SK-N-SH treated with all-trans-retinoic acid at 6 μM for 48 hours (cell line): ENCODE measurements at regions not wholly inside any gene's neighbourhood (a gene's known extent, or its start where the extent isn't known, plus 50 kb on each side); places are given as distances from the start of the nearest gene placed in this dataset.

Experiments
- ATAC-seq: fragments of 200-7000 bp; cut with Tn5 transposase; 3 replicates; pipeline ENCODE4 v1.9.1; 2020; ENCODE audit warnings: mild to moderate bottlenecking, moderate library complexity
- ARNTL ChIP-seq: fragments of 450-650 bp; formaldehyde crosslinking; IDR thresholded peaks from 2 replicates; pipeline ENCODE4 v1.5.0; 2020; ENCODE audit warnings: low read depth, mild to moderate bottlenecking, moderate library complexity, borderline replicate concordance
- BACH2 ChIP-seq: fragments of 250-450 bp; sonication (Bioruptor Pico); IDR thresholded peaks from 2 replicates; pipeline ENCODE4 v1.9.0; 2021; ENCODE audit warnings: mild to moderate bottlenecking, borderline replicate concordance
- CSDC2 ChIP-seq: fragments of 250-450 bp; sonication (Bioruptor Pico); IDR thresholded peaks from 2 replicates; pipeline ENCODE4 v1.5.0; 2020; ENCODE audit warnings: mild to moderate bottlenecking, moderate library complexity
- ESRRG ChIP-seq: fragments of 250-450 bp; sonication (Bioruptor Pico); IDR thresholded peaks from 2 replicates; pipeline ENCODE4 v1.6.1; 2021; ENCODE audit warnings: mild to moderate bottlenecking
- GLIS3 ChIP-seq: fragments of 250-450 bp; sonication (Bioruptor Pico); IDR thresholded peaks from 2 replicates; pipeline ENCODE4 v1.5.0; 2020; ENCODE audit warnings: mild to moderate bottlenecking, moderate library complexity
- ISL1 ChIP-seq: fragments of 250-450 bp; sonication (Bioruptor Pico); IDR thresholded peaks from 2 replicates; pipeline ENCODE4 v2.1.2; 2022; ENCODE audit warnings: mild to moderate bottlenecking, moderate library complexity
- OSR1 ChIP-seq: fragments of 250-450 bp; sonication (Bioruptor Pico); IDR thresholded peaks from 2 replicates; pipeline ENCODE4 v1.8.0; 2022; ENCODE audit warnings: moderate library complexity, mild to moderate bottlenecking, inconsistent platforms
- PPARA ChIP-seq: fragments of 250-450 bp; sonication (Bioruptor Pico); IDR thresholded peaks from 2 replicates; pipeline ENCODE4 v1.5.0; 2020; ENCODE audit warnings: mild to moderate bottlenecking, borderline replicate concordance
- RARB ChIP-seq: fragments of 250-450 bp; sonication (Bioruptor Pico); IDR thresholded peaks from 2 replicates; pipeline ENCODE4 v1.8.0; 2021; ENCODE audit warnings: mild to moderate bottlenecking, moderate library complexity
- TCF4 ChIP-seq: fragments of 250-450 bp; sonication (Bioruptor Pico); IDR thresholded peaks from 2 replicates; pipeline ENCODE4 v1.8.0; 2021; ENCODE audit warnings: mild to moderate bottlenecking, moderate library complexity, borderline replicate concordance
- TOX ChIP-seq: fragments of 250-450 bp; sonication (Bioruptor Pico); IDR thresholded peaks from 2 replicates; pipeline ENCODE4 v1.8.0; 2021; ENCODE audit warnings: mild to moderate bottlenecking, moderate library complexity, borderline replicate concordance
- ZC3H10 ChIP-seq: fragments of 250-450 bp; sonication (Bioruptor Pico); IDR thresholded peaks from 2 replicates; pipeline ENCODE4 v1.5.1; 2021; ENCODE audit warnings: mild to moderate bottlenecking, moderate library complexity
- ZFP3 ChIP-seq: fragments of 250-450 bp; sonication (Bioruptor Pico); IDR thresholded peaks from 2 replicates; pipeline ENCODE4 v1.5.0; 2020; ENCODE audit warnings: mild to moderate bottlenecking, moderate library complexity
- ZFP30 ChIP-seq: fragments of 450-650 bp; formaldehyde crosslinking; IDR thresholded peaks from 2 replicates; pipeline ENCODE4 v1.5.0; 2022; ENCODE audit warnings: mild to moderate bottlenecking, moderate library complexity
- ZNF565 ChIP-seq: fragments of 450-650 bp; formaldehyde crosslinking; conservative IDR thresholded peaks from 2 replicates; pipeline ENCODE4 v1.5.0; 2020; ENCODE audit warnings: low read depth, mild to moderate bottlenecking, moderate library complexity
- ZNF70 ChIP-seq: fragments of 450-650 bp; formaldehyde crosslinking; IDR thresholded peaks from 2 replicates; pipeline ENCODE4 v1.5.0; 2020; ENCODE audit warnings: mild to moderate bottlenecking, moderate library complexity
- ZNF8 ChIP-seq: fragments of 450-650 bp; formaldehyde crosslinking; IDR thresholded peaks from 2 replicates; pipeline ENCODE4 v1.5.0; 2020; ENCODE audit warnings: mild to moderate bottlenecking, moderate library complexity
- TF ChIP-seq, protein P1 (sequence below): fragments of 250-450 bp; sonication (Bioruptor Pico); IDR thresholded peaks from 2 replicates; pipeline ENCODE4 v1.5.0; 2020; ENCODE audit warnings: mild to moderate bottlenecking, moderate library complexity
- TF ChIP-seq, protein P2 (sequence below): fragments of 250-450 bp; sonication (Bioruptor Pico); IDR thresholded peaks from 2 replicates; pipeline ENCODE4 v1.5.1; 2020; ENCODE audit warnings: low read depth, mild to moderate bottlenecking, moderate library complexity
- TF ChIP-seq, protein P3 (sequence below): fragments of 250-450 bp; sonication (Bioruptor Pico); IDR thresholded peaks from 2 replicates; pipeline ENCODE4 v1.8.0; 2021; ENCODE audit warnings: low read depth, mild to moderate bottlenecking, moderate library complexity, borderline replicate concordance
- TF ChIP-seq, protein P4 (sequence below): fragments of 250-450 bp; sonication (Bioruptor Pico); IDR thresholded peaks from 2 replicates; pipeline ENCODE4 v1.5.1; 2021; ENCODE audit warnings: mild to moderate bottlenecking, moderate library complexity

GRCh38 chr20:52592567-52592966 lies 379.6 kb upstream of the TSHZ2 start:
- no peak for ATAC-seq
- no peak for TF ChIP-seq OSR1

DNA sequence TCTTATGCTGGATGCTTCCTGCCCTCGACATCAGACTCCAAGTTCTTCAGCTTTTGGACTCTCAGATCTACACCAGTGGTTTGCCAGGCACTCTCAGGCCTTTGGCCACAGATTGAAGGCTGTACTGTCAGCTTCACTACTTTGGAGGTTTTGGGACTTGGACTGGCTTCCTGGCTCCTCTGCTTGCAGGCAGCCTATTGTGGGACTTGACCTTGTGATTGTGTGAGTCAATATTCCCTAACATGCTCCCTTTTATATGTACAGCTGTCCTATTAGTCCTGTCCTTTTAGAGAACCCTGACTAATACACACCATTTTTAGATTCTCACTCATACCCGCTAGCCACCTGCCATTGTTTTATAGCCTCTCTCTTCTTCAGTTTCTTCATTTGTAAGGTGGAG lies 382.1 kb upstream of the TSHZ2 start:
- ATAC-seq, result no peak
- TF ChIP-seq ESRRG (CRISPR knock-in tag), result no peak

DNA sequence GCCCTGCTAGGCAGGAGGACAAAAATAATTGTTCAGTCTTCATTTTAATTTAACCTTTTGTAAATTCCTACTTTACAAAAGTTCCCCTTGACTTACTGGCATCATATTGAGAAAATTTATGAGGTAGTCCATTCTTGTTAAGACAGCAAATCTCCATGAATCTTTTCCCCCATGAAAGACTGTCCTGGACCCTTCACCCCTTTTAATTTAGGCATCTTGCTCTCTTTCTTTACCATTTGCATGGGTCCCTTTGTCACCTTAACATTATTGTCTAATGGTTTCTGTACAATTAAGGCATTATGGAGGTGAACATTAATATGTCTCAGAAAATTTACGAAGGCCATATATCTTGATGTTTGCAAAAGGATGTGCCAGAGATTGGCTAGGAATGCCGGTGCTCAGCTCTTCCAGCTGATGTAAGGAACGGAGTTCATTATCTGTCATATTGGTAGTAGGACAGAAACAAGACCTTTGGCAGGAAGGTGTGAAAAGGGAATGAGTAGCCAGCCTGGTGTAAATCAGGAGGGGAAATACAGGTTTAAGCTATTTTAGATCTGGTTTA lies 382.8 kb upstream of the TSHZ2 start:
- TF ChIP-seq ESRRG (CRISPR knock-in tag), result no peak
- TF ChIP-seq, protein P1, sequence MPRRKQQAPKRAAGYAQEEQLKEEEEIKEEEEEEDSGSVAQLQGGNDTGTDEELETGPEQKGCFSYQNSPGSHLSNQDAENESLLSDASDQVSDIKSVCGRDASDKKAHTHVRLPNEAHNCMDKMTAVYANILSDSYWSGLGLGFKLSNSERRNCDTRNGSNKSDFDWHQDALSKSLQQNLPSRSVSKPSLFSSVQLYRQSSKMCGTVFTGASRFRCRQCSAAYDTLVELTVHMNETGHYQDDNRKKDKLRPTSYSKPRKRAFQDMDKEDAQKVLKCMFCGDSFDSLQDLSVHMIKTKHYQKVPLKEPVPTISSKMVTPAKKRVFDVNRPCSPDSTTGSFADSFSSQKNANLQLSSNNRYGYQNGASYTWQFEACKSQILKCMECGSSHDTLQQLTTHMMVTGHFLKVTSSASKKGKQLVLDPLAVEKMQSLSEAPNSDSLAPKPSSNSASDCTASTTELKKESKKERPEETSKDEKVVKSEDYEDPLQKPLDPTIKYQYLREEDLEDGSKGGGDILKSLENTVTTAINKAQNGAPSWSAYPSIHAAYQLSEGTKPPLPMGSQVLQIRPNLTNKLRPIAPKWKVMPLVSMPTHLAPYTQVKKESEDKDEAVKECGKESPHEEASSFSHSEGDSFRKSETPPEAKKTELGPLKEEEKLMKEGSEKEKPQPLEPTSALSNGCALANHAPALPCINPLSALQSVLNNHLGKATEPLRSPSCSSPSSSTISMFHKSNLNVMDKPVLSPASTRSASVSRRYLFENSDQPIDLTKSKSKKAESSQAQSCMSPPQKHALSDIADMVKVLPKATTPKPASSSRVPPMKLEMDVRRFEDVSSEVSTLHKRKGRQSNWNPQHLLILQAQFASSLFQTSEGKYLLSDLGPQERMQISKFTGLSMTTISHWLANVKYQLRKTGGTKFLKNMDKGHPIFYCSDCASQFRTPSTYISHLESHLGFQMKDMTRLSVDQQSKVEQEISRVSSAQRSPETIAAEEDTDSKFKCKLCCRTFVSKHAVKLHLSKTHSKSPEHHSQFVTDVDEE (CRISPR knock-in tag), result no peak
- no peak for TF ChIP-seq PPARA (CRISPR knock-in tag)
- TF ChIP-seq ZFP3, result no peak
- TF ChIP-seq, protein P2, sequence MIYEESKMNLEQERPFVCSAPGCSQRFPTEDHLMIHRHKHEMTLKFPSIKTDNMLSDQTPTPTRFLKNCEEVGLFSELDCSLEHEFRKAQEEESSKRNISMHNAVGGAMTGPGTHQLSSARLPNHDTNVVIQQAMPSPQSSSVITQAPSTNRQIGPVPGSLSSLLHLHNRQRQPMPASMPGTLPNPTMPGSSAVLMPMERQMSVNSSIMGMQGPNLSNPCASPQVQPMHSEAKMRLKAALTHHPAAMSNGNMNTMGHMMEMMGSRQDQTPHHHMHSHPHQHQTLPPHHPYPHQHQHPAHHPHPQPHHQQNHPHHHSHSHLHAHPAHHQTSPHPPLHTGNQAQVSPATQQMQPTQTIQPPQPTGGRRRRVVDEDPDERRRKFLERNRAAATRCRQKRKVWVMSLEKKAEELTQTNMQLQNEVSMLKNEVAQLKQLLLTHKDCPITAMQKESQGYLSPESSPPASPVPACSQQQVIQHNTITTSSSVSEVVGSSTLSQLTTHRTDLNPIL, result no peak
- no peak for TF ChIP-seq ZC3H10
- no peak for TF ChIP-seq BACH2 (CRISPR knock-in tag)
- TF ChIP-seq ZNF70 (CRISPR knock-in tag), result no peak
- TF ChIP-seq ISL1 (CRISPR knock-in tag), result no peak
- no peak for TF ChIP-seq ZNF8 (CRISPR knock-in tag)
- TF ChIP-seq RARB, result no peak
- no peak for TF ChIP-seq ARNTL (CRISPR knock-in tag)
- TF ChIP-seq ZNF565, result no peak
- no peak for TF ChIP-seq ZFP30 (CRISPR knock-in tag)
- TF ChIP-seq, protein P3, sequence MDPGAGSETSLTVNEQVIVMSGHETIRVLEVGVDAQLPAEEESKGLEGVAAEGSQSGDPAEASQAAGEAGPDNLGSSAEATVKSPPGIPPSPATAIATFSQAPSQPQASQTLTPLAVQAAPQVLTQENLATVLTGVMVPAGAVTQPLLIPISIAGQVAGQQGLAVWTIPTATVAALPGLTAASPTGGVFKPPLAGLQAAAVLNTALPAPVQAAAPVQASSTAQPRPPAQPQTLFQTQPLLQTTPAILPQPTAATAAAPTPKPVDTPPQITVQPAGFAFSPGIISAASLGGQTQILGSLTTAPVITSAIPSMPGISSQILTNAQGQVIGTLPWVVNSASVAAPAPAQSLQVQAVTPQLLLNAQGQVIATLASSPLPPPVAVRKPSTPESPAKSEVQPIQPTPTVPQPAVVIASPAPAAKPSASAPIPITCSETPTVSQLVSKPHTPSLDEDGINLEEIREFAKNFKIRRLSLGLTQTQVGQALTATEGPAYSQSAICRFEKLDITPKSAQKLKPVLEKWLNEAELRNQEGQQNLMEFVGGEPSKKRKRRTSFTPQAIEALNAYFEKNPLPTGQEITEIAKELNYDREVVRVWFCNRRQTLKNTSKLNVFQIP (CRISPR knock-in tag), result no peak
- TF ChIP-seq, protein P4, sequence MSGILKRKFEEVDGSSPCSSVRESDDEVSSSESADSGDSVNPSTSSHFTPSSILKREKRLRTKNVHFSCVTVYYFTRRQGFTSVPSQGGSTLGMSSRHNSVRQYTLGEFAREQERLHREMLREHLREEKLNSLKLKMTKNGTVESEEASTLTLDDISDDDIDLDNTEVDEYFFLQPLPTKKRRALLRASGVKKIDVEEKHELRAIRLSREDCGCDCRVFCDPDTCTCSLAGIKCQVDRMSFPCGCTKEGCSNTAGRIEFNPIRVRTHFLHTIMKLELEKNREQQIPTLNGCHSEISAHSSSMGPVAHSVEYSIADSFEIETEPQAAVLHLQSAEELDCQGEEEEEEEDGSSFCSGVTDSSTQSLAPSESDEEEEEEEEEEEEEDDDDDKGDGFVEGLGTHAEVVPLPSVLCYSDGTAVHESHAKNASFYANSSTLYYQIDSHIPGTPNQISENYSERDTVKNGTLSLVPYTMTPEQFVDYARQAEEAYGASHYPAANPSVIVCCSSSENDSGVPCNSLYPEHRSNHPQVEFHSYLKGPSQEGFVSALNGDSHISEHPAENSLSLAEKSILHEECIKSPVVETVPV (CRISPR knock-in tag), result no peak
- no peak for TF ChIP-seq OSR1
- no peak for ATAC-seq

- no peak for ATAC-seq
- TF ChIP-seq, protein P4 (CRISPR knock-in tag), result no peak
- TF ChIP-seq ZC3H10 (no peak), CSDC2 (CRISPR knock-in tag) (no peak), TCF4 (CRISPR knock-in tag) (no peak), TOX (CRISPR knock-in tag) (no peak), ISL1 (CRISPR knock-in tag) (no peak), ZNF565 (no peak), ESRRG (CRISPR knock-in tag) (no peak), OSR1 (no peak), BACH2 (CRISPR knock-in tag) (no peak), ZNF70 (CRISPR knock-in tag) (no peak), GLIS3 (CRISPR knock-in tag) (no peak), ZNF8 (CRISPR knock-in tag) (no peak)
- TF ChIP-seq, protein P2, result no peak
- TF ChIP-seq, protein P1 (CRISPR knock-in tag), result no peak
- TF ChIP-seq, protein P3 (CRISPR knock-in tag), result no peak
These were observed 385.5 kb upstream of the TSHZ2 start for GRCh38 chr20:52586660-52587059.
